H9 (cell line): ENCODE measurements at regions not wholly inside any gene's neighbourhood (a gene's known extent, or its start where the extent isn't known, plus 50 kb on each side); places are given as distances from the start of the nearest gene placed in this dataset.

Experiments used
- DNase-seq: peaks from one replicate; pipeline ENCODE4 v3.0.0-alpha.2; 2017
- H2AFZ ChIP-seq: one replicate; pipeline ENCODE4 v1.6.1; 2013; ENCODE audit warnings: mild to moderate bottlenecking, low read length, control low read depth, moderate library complexity
- H2AK5ac ChIP-seq: 2 replicates; pipeline ENCODE4 v1.6.1; 2013; ENCODE audit warnings: low read length, control low read depth, mixed read lengths; ENCODE audit not compliant: insufficient read length
- H2BK120ac ChIP-seq: one replicate; pipeline ENCODE4 v1.6.1; 2013; ENCODE audit warnings: low read depth, mild to moderate bottlenecking, low read length, control low read depth, inconsistent platforms; ENCODE audit not compliant: poor library complexity, severe bottlenecking
- H2BK12ac ChIP-seq: 2 replicates; pipeline ENCODE4 v1.6.1; 2013; ENCODE audit warnings: low read length, control low read depth, mixed read lengths, low read depth; ENCODE audit not compliant: insufficient read length
- H2BK15ac ChIP-seq: 2 replicates; pipeline ENCODE4 v1.6.1; 2013; ENCODE audit warnings: low read depth, low read length, control low read depth
- H2BK20ac ChIP-seq: one replicate; pipeline ENCODE4 v1.6.1; 2013; ENCODE audit warnings: low read depth, mild to moderate bottlenecking, low read length, control low read depth, inconsistent platforms; ENCODE audit not compliant: poor library complexity, severe bottlenecking
- H2BK5ac ChIP-seq: 2 replicates; pipeline ENCODE4 v1.6.1; 2013; ENCODE audit warnings: low read length, control low read depth, mixed read lengths; ENCODE audit not compliant: insufficient read length
- H3K14ac ChIP-seq: 2 replicates; pipeline ENCODE4 v1.6.1; 2013; ENCODE audit warnings: low read length, control low read depth; ENCODE audit not compliant: insufficient read depth
- H3K18ac ChIP-seq: 2 replicates; pipeline ENCODE4 v1.6.1; 2013; ENCODE audit warnings: low read depth, mild to moderate bottlenecking, mixed read lengths, low read length, control low read depth; ENCODE audit not compliant: insufficient read length
- H3K23ac ChIP-seq: 2 replicates; pipeline ENCODE4 v1.6.1; 2013; ENCODE audit warnings: low read length, control low read depth, mixed read lengths, low read depth; ENCODE audit not compliant: insufficient read length
- H3K23me2 ChIP-seq: 2 replicates; pipeline ENCODE4 v1.6.1; 2013; ENCODE audit warnings: low read depth, mild to moderate bottlenecking, mixed read lengths, low read length, control low read depth; ENCODE audit not compliant: insufficient read length, poor library complexity, severe bottlenecking
- H3K27ac ChIP-seq: 2 replicates; pipeline ENCODE4 v1.5.1; 2013; ENCODE audit warnings: low read length, control low read depth, mixed read lengths, low read depth; ENCODE audit not compliant: insufficient read length
- H3K27me3 ChIP-seq: 2 replicates; pipeline ENCODE4 v1.6.1; 2013; ENCODE audit warnings: low read length, control low read depth, inconsistent platforms; ENCODE audit not compliant: insufficient read depth
- H3K4ac ChIP-seq: 2 replicates; pipeline ENCODE4 v1.6.1; 2013; ENCODE audit warnings: low read depth, mild to moderate bottlenecking, control low read depth, inconsistent platforms, low read length, moderate library complexity
- H3K4me1 ChIP-seq: 2 replicates; pipeline ENCODE4 v1.6.1; 2013; ENCODE audit warnings: low read length, control low read depth, inconsistent platforms; ENCODE audit not compliant: insufficient read depth
- H3K4me2 ChIP-seq: 2 replicates; pipeline ENCODE4 v1.6.1; 2013; ENCODE audit warnings: low read length, control low read depth, mixed read lengths; ENCODE audit not compliant: insufficient read length, insufficient read depth
- H3K56ac ChIP-seq: 2 replicates; pipeline ENCODE4 v1.6.1; 2013; ENCODE audit warnings: low read depth, mild to moderate bottlenecking, mixed read lengths, low read length, control low read depth; ENCODE audit not compliant: insufficient read length
- H3K79me1 ChIP-seq: 2 replicates; pipeline ENCODE4 v1.6.1; 2013; ENCODE audit warnings: low read depth, mild to moderate bottlenecking, moderate library complexity, low read length, control low read depth, inconsistent platforms; ENCODE audit not compliant: insufficient read depth, poor library complexity, severe bottlenecking
- H3K79me2 ChIP-seq: 2 replicates; pipeline ENCODE4 v1.6.1; 2013; ENCODE audit warnings: low read length, control low read depth, inconsistent platforms; ENCODE audit not compliant: insufficient read depth
- H3K9ac ChIP-seq: 2 replicates; pipeline ENCODE4 v1.6.1; 2013; ENCODE audit warnings: low read length, control low read depth, mixed read lengths; ENCODE audit not compliant: insufficient read length; ENCODE audit errors: extremely low read depth
- H3K9me3 ChIP-seq: one replicate; pipeline ENCODE4 v1.6.1; 2013; ENCODE audit warnings: low read depth, low read length, inconsistent platforms; ENCODE audit not compliant: control insufficient read depth
- H3T11ph ChIP-seq: one replicate; pipeline ENCODE4 v1.6.1; 2013; ENCODE audit warnings: mild to moderate bottlenecking, low read length, control low read depth, inconsistent platforms
- H4K20me1 ChIP-seq: one replicate; pipeline ENCODE4 v1.6.1; 2013; ENCODE audit not compliant: control insufficient read depth, insufficient read length, insufficient read depth
- H4K5ac ChIP-seq: 2 replicates; pipeline ENCODE4 v1.6.1; 2013; ENCODE audit warnings: low read depth, mild to moderate bottlenecking, mixed read lengths, low read length, control low read depth; ENCODE audit not compliant: insufficient read length
- H4K8ac ChIP-seq: replicated peaks from 2 replicates; pipeline ENCODE4 v1.6.1; 2013; ENCODE audit warnings: low read length, control low read depth, mixed read lengths, low read depth; ENCODE audit not compliant: insufficient read length
- H4K91ac ChIP-seq: 2 replicates; pipeline ENCODE4 v1.6.1; 2013; ENCODE audit warnings: low read depth, mild to moderate bottlenecking, moderate library complexity, mixed read lengths, low read length, control low read depth; ENCODE audit not compliant: insufficient read length
- H3K27ac Mint-ChIP-seq, 3 experiments: 2 replicates in 2 of 3; 3 replicates in 1 of 3; pipeline ENCODE4 v1.8.0; 2020 to 2021; ENCODE audit warnings: mixed read lengths in 3 of 3, mild to moderate bottlenecking in 1 of 3, moderate library complexity in 1 of 3
- H3K27me3 Mint-ChIP-seq: 2 replicates; pipeline ENCODE4 v1.8.0; 2021; ENCODE audit warnings: low read depth, mild to moderate bottlenecking, moderate library complexity, mixed read lengths
- H3K36me3 Mint-ChIP-seq, 3 experiments: 2 replicates in 2 of 3; 3 replicates in 1 of 3; pipeline ENCODE4 v1.8.0; 2020 to 2021; ENCODE audit warnings: low read depth in 3 of 3, mixed read lengths in 3 of 3; ENCODE audit not compliant: insufficient read depth in 1 of 3
- H3K4me1 Mint-ChIP-seq, 2 experiments: 2 replicates each; pipeline ENCODE4 v1.8.0; 2020; ENCODE audit warnings: mixed read lengths in 2 of 2
- H3K4me3 Mint-ChIP-seq, 2 experiments: 2 replicates in 1 of 2; 3 replicates in 1 of 2; pipeline ENCODE4 v1.8.0; 2020 to 2021; ENCODE audit warnings: mild to moderate bottlenecking in 2 of 2, mixed read lengths in 2 of 2, moderate library complexity in 1 of 2
- H3K9me3 Mint-ChIP-seq, 2 experiments: 2 replicates in 1 of 2; 3 replicates in 1 of 2; pipeline ENCODE4 v1.8.0; 2020; ENCODE audit warnings: mild to moderate bottlenecking in 2 of 2, mixed read lengths in 2 of 2, moderate library complexity in 1 of 2
- CTCF ChIP-seq: fragments of 200-600 bp; sonication (generic); conservative IDR thresholded peaks from 3 replicates; pipeline ENCODE4 v1.8.0; 2021; ENCODE audit warnings: antibody characterized with exemption, mild to moderate bottlenecking
- WGBS: extraction: QIAGEN DNeasy Blood & Tissue Kit; methylation state at CpG from one replicate; pipeline ENCODE4 v1.1.7; 2013; ENCODE audit warnings: missing lambda C conversion rate, low lambda C conversion rate, mixed read lengths; ENCODE audit not compliant: insufficient read length; ENCODE audit errors: extremely low coverage; 5-methylcytosine and 5-hydroxymethylcytosine counted together

GRCh38 chr12:112598626-112599025 is 179.9 kb downstream of the PTPN11 start:
- Histone ChIP-seq H2AK5ac (no peak overlapping the region), H3K27ac (no peak overlapping the region), H2BK15ac (no peak overlapping the region), H3K18ac (no peak overlapping the region), H4K8ac (no peak overlapping the region), H2BK12ac (no peak overlapping the region), H2BK5ac (no peak overlapping the region), H3K23ac (no peak overlapping the region), H3K14ac (no peak overlapping the region), H4K5ac (no peak overlapping the region), H3K56ac (no peak overlapping the region), H2BK20ac (no peak overlapping the region), H4K91ac (no peak overlapping the region), H3T11ph (no peak overlapping the region), H2AFZ (no peak overlapping the region), H3K79me2 (no peaks in the 10 kb centered on the region), H3K4me1 (no peaks in the 10 kb centered on the region; the same call in 1 of the 2 replicates), H3K9ac (no peak overlapping the region), H3K79me1 (no peaks in the 10 kb centered on the region), H3K23me2 (no peaks in the 10 kb centered on the region), H2BK120ac (no peak overlapping the region), H3K27me3 (peaks cover 7% of the 10 kb centered on the region; the same call in 1 of the 2 replicates), H3K9me3 (no peaks in the 10 kb centered on the region), H3K4me2 (no peak overlapping the region), H3K4ac (no peak overlapping the region), H4K20me1 (no peaks in the 10 kb centered on the region)
- peaks cover 3 to 6% of the 10 kb centered on the region in 2 experiments; a peak in 3 of 5 replicates for H3K9me3 Mint-ChIP-seq
- WGBS, result no CpG with 5 or more reads among the region's 1 CpG
- peaks cover 33 to 41% of the 10 kb centered on the region in 2 experiments for H3K4me1 Mint-ChIP-seq
- no peak overlapping the region for H3K27ac Mint-ChIP-seq
- no peak for TF ChIP-seq CTCF
- peaks cover 0 to 6% (median 5%) of the 10 kb centered on the region in 3 experiments; a peak in 4 of 7 replicates for H3K36me3 Mint-ChIP-seq
- no peak for DNase-seq
- no peak overlapping the region for H3K4me3 Mint-ChIP-seq
- H3K27me3 Mint-ChIP-seq, result peaks cover 77% of the 10 kb centered on the region
